CD4-positive, alpha-beta T cell (primary cell): ENCODE measurements at regions not wholly inside any gene's neighbourhood (a gene's known extent, or its start where the extent isn't known, plus 50 kb on each side); places are given as distances from the start of the nearest gene placed in this dataset.

Source experiments
- ATAC-seq: fragments of 200-7000 bp; cut with Tn5 transposase; one replicate; pipeline ENCODE4 v1.10.0; 2022; ENCODE audit warnings: mild to moderate bottlenecking; ENCODE audit not compliant: poor library complexity
- CTCF ChIA-PET: fragments of 350-600 bp; sonication (Branson Sonifier 250); formaldehyde crosslinking; loops from one replicate; lab custom pipeline; 2021; ENCODE audit warnings: antibody characterized with exemption, inconsistent platforms; lab: Charles Lee
- POLR2A ChIA-PET: fragments of 350-600 bp; sonication (Branson Sonifier 250); formaldehyde crosslinking; loops from one replicate; lab custom pipeline; 2021; ENCODE audit warnings: antibody characterized with exemption, inconsistent platforms; lab: Charles Lee
- DNase-seq, 14 experiments: peaks; one replicate each; pipeline ENCODE4 v3.0.0-alpha.2; 2013 to 2020; ENCODE audit warnings: mixed read lengths in 2 of 14
- H3K27ac ChIP-seq, 2 donors: one replicate each; pipeline versions ENCODE4 v1.5.1 to v1.7.0; 2013; ENCODE audit warnings: low read length in 2 of 2, low read depth in 1 of 2, mild to moderate bottlenecking in 1 of 2
- H3K27me3 ChIP-seq, 2 experiments: 1 replicate in 1 of 2; 2 replicates in 1 of 2; pipeline versions ENCODE4 v1.6.1 to v1.7.0; 2013; ENCODE audit warnings: low read length in 2 of 2, control low read depth in 1 of 2, mild to moderate bottlenecking in 1 of 2, moderate library complexity in 1 of 2; ENCODE audit not compliant: insufficient read depth in 2 of 2, control insufficient read depth in 1 of 2
- H3K36me3 ChIP-seq: one replicate; pipeline ENCODE4 v1.6.1; 2013; ENCODE audit warnings: low read length, control low read depth; ENCODE audit not compliant: insufficient read depth
- H3K4me1 ChIP-seq: one replicate; pipeline ENCODE4 v1.6.1; 2013; ENCODE audit warnings: low read length, control low read depth; ENCODE audit not compliant: insufficient read depth
- H3K4me3 ChIP-seq: one replicate; pipeline ENCODE4 v1.5.1; 2013; ENCODE audit warnings: mild to moderate bottlenecking, low read length, moderate library complexity
- H3K9me3 ChIP-seq, 2 experiments: 1 replicate in 1 of 2; 2 replicates in 1 of 2; pipeline versions ENCODE4 v1.6.1 to v1.7.0; 2013; ENCODE audit warnings: low read length in 2 of 2, mild to moderate bottlenecking in 2 of 2, control low read depth in 1 of 2, moderate library complexity in 1 of 2; ENCODE audit not compliant: control insufficient read depth in 1 of 2, insufficient read depth in 1 of 2
- H3K27ac Mint-ChIP-seq: one replicate; pipeline ENCODE4 v1.8.0; 2020; ENCODE audit warnings: mixed read lengths
- H3K27me3 Mint-ChIP-seq: one replicate; pipeline ENCODE4 v1.8.0; 2021; ENCODE audit warnings: mixed read lengths
- H3K36me3 Mint-ChIP-seq: one replicate; pipeline ENCODE4 v1.8.0; 2021; ENCODE audit warnings: low read depth, mixed read lengths
- H3K4me1 Mint-ChIP-seq: one replicate; pipeline ENCODE4 v1.8.0; 2021; ENCODE audit warnings: low read depth, mixed read lengths
- H3K4me3 Mint-ChIP-seq: one replicate; pipeline ENCODE4 v1.8.0; 2020; ENCODE audit warnings: mild to moderate bottlenecking, mixed read lengths
- H3K9me3 Mint-ChIP-seq: one replicate; pipeline ENCODE4 v1.8.0; 2020; ENCODE audit warnings: mixed read lengths
- CTCF ChIP-seq: fragments of 200-600 bp; IDR thresholded peaks from one replicate; pipeline ENCODE4 v1.8.0; 2022; ENCODE audit warnings: antibody characterized with exemption, mild to moderate bottlenecking
- intact Hi-C, 2 experiments: fragments of 100-400 bp; cut with DNase I in 1 of 2; cut with micrococcal nuclease in 1 of 2; formaldehyde crosslinking; loops; one replicate each; pipeline versions ENCODE4 v1.15.1 to v1.9.0; 2023 to 2025; cut with DNase I, micrococcal nuclease

- ChIA-PET CTCF (no interaction called here), POLR2A (no interaction called here)
- peaks cover 2% of the 10 kb centered on the region for H3K9me3 Mint-ChIP-seq
Measured at GRCh38 chr14:42424501-42424900, 817.8 kb downstream of the LRFN5 start.

DNA sequence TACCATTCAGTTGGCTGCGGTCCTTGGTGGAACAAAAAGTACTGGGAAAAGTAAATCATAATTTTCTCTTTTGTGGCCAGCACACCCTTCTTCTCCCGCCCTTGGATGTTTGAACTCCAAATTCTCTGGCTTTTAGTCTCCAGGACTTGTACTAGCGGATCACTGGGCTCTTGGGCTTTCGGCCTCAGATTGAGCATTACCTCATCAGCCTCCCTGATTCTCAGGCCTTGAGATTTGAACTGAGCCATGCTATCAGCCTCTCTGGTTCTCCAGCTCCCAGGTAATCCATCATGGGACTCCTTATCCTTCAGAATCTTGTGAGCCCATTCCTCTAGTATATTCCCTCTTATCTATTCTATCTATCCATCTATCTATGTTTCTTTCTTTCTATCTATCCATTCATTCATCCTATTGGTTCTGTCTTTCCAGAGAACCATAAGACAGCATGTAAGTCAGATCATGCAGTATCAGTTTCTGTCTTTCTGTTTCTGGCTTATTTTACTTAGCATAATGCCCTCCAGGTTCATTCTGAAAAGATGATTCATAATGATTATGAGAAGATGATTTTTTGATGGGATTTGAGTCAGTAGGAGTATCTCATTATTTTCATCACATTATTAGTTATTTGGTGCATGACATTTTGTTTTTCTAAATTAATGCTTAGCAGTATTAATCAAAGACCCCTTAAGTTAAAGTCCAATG, 814.9 kb downstream of the LRFN5 start:
- Histone ChIP-seq H3K4me3 (no peak overlapping the region), H3K36me3 (no peaks in the 10 kb centered on the region), H3K4me1 (no peaks in the 10 kb centered on the region), H3K27ac (no peak overlapping the region), H3K9me3 (no peaks in the 10 kb centered on the region), H3K27me3 (no peaks in the 10 kb centered on the region)
- Mint-ChIP-seq H3K36me3 (no peaks in the 10 kb centered on the region), H3K4me3 (no peak overlapping the region), H3K9me3 (peaks cover 2% of the 10 kb centered on the region), H3K27ac (no peak overlapping the region), H3K27me3 (no peaks in the 10 kb centered on the region), H3K4me1 (no peaks in the 10 kb centered on the region)
- no peak for TF ChIP-seq CTCF
- intact Hi-C loops = no loop called here
- no peak for ATAC-seq
- no peak for DNase-seq
- ChIA-PET CTCF (no interaction called here), POLR2A (no interaction called here)

More at GRCh38 chr14:42424501-42424900, 817.8 kb downstream of the LRFN5 start:
- Mint-ChIP-seq H3K4me3 (no peak overlapping the region), H3K27me3 (no peaks in the 10 kb centered on the region), H3K4me1 (no peaks in the 10 kb centered on the region), H3K36me3 (no peaks in the 10 kb centered on the region), H3K27ac (no peak overlapping the region)
- intact Hi-C loops = no loop called here
- Histone ChIP-seq H3K27ac (no peak overlapping the region), H3K4me1 (no peaks in the 10 kb centered on the region), H3K27me3 (no peaks in the 10 kb centered on the region), H3K36me3 (no peaks in the 10 kb centered on the region), H3K9me3 (no peaks in the 10 kb centered on the region), H3K4me3 (no peak overlapping the region)
- no peak for TF ChIP-seq CTCF
- DNase-seq = no peak
- no peak for ATAC-seq

GRCh38 chr14:42420071-42420470, 813.4 kb downstream of the LRFN5 start:
- H3K27me3 Mint-ChIP-seq = no peaks in the 10 kb centered on the region
- H3K9me3 Mint-ChIP-seq = peaks cover 2% of the 10 kb centered on the region
- no peak overlapping the region for H3K4me3 ChIP-seq
- ChIA-PET POLR2A (no interaction called here), CTCF (no interaction called here)
- H3K4me1 ChIP-seq = no peaks in the 10 kb centered on the region
- no peaks in the 10 kb centered on the region for H3K4me1 Mint-ChIP-seq
- H3K27ac Mint-ChIP-seq = no peak overlapping the region
- intact Hi-C loops = no loop called here
- no peak overlapping the region for H3K4me3 Mint-ChIP-seq
- no peaks in the 10 kb centered on the region for H3K36me3 Mint-ChIP-seq
- H3K27me3 ChIP-seq = no peaks in the 10 kb centered on the region
- no peak overlapping the region for H3K27ac ChIP-seq
- DNase-seq = no peak
- H3K9me3 ChIP-seq = no peaks in the 10 kb centered on the region
- H3K36me3 ChIP-seq = no peaks in the 10 kb centered on the region
- no peak for ATAC-seq
- TF ChIP-seq CTCF = no peak
